Common myeloid progenitor, CD34-positive (primary cell): ENCODE measurements at regions not wholly inside any gene's neighbourhood (a gene's known extent, or its start where the extent isn't known, plus 50 kb on each side); places are given as distances from the start of the nearest gene placed in this dataset.

Experiments
- CTCF ChIA-PET: fragments of 350-600 bp; sonication (Branson Sonifier 250); formaldehyde crosslinking; loops from one replicate; lab custom pipeline; 2021; ENCODE audit warnings: antibody characterized with exemption; lab: Charles Lee
- POLR2A ChIA-PET: fragments of 350-600 bp; sonication (Branson Sonifier 250); formaldehyde crosslinking; loops from one replicate; lab custom pipeline; 2021; ENCODE audit warnings: antibody characterized with exemption; lab: Charles Lee
- DNase-seq, 3 donors: peaks; one replicate each; pipeline versions ENCODE4 v3.0.0 to v3.0.0-alpha.2; 2013
- H3K27ac ChIP-seq, 2 experiments: 1 replicate in 1 of 2; 2 replicates in 1 of 2; pipeline ENCODE4 v1.7.0; 2013; ENCODE audit warnings: inconsistent platforms in 2 of 2, low read length in 2 of 2, mild to moderate bottlenecking in 2 of 2, low read depth in 1 of 2, moderate library complexity in 1 of 2; ENCODE audit not compliant: severe bottlenecking in 2 of 2, insufficient read depth in 1 of 2, poor library complexity in 1 of 2
- H3K27me3 ChIP-seq, 5 experiments: replicated peaks in 2 of 5; 1 replicate in 3 of 5; 2 replicates in 2 of 5; pipeline versions ENCODE4 v1.6.1 to v1.7.0; 2013; ENCODE audit warnings: low read length in 4 of 5, mild to moderate bottlenecking in 2 of 5, moderate library complexity in 2 of 5, inconsistent platforms in 1 of 5; ENCODE audit not compliant: insufficient read depth in 5 of 5, control insufficient read depth in 4 of 5
- H3K36me3 ChIP-seq, 4 experiments: 1 replicate in 2 of 4; 2 replicates in 2 of 4; pipeline versions ENCODE4 v1.6.1 to v1.7.0; 2013; ENCODE audit warnings: low read length in 3 of 4, control low read depth in 1 of 4, mild to moderate bottlenecking in 1 of 4; ENCODE audit not compliant: control insufficient read depth in 4 of 4, insufficient read depth in 4 of 4
- H3K4me1 ChIP-seq, 4 experiments: 1 replicate in 3 of 4; 2 replicates in 1 of 4; pipeline versions ENCODE4 v1.6.1 to v1.7.1; 2013; ENCODE audit warnings: low read length in 3 of 4, mild to moderate bottlenecking in 3 of 4, control low read depth in 1 of 4, inconsistent platforms in 1 of 4, moderate library complexity in 1 of 4; ENCODE audit not compliant: control insufficient read depth in 4 of 4, insufficient read depth in 4 of 4; ENCODE audit errors: control extremely low read depth in 1 of 4
- H3K4me3 ChIP-seq, 7 experiments: 1 replicate in 4 of 7; 2 replicates in 3 of 7; pipeline versions ENCODE4 v1.5.1 to v1.7.0; 2013; ENCODE audit warnings: mild to moderate bottlenecking in 7 of 7, low read length in 6 of 7, moderate library complexity in 6 of 7, inconsistent platforms in 2 of 7, low read depth in 2 of 7, control low read depth in 1 of 7; ENCODE audit not compliant: insufficient read depth in 4 of 7, control insufficient read depth in 1 of 7; ENCODE audit errors: extremely low read depth in 1 of 7
- H3K9me3 ChIP-seq, 5 experiments: 1 replicate in 4 of 5; 2 replicates in 1 of 5; pipeline versions ENCODE4 v1.6.1 to v1.7.1; 2013; ENCODE audit warnings: low read length in 4 of 5, mild to moderate bottlenecking in 2 of 5, inconsistent platforms in 1 of 5, low read depth in 1 of 5, moderate library complexity in 1 of 5; ENCODE audit not compliant: control insufficient read depth in 4 of 5, insufficient read depth in 2 of 5; ENCODE audit errors: control extremely low read depth in 1 of 5
- WGBS: methylation state at CpG from one replicate; pipeline ENCODE4 v1.1.5; 2013; ENCODE audit not compliant: insufficient coverage; 5-methylcytosine and 5-hydroxymethylcytosine counted together

- CTCF ChIA-PET = no interaction called here
- no peak overlapping the region for H3K4me3 ChIP-seq
- H3K27me3 ChIP-seq = peaks cover 0 to 4% (median 0%) of the 10 kb centered on the region in 5 experiments
- H3K27ac ChIP-seq = no peak overlapping the region
- H3K4me1 ChIP-seq = no peaks in the 10 kb centered on the region
- H3K9me3 ChIP-seq = peaks cover 0 to 24% (median 10%) of the 10 kb centered on the region in 5 experiments
- 100% methylated on average over 5 of the region's 6 CpGs for WGBS
- no peaks in the 10 kb centered on the region for H3K36me3 ChIP-seq
- DNase-seq = no peak
- POLR2A ChIA-PET = no interaction called here
These were observed 50.8 kb upstream of the CACNA2D3 start for GRCh38 chr3:54071601-54072000.

DNA sequence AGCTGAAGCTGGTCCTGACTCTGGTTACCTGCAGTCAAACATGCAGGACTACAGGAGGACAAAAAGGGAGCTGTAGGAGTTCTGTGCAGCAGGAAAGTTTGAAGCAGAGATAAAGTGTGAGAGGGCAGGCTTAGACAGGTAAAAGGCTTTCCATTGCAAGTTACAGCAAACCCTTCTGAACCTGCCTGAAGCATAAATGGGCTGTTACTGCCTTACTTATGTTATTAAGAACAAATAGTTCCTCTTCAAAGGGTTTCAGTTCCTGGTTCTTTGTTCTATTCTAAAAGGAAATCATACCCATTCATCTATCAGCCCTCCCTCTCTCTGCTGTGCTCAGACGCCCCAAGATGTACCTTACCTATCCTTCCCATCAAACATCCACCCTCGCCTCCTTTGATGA is 52.4 kb upstream of the CACNA2D3 start:
- peaks cover 0 to 24% (median 10%) of the 10 kb centered on the region in 5 experiments for H3K9me3 ChIP-seq
- CTCF ChIA-PET = no interaction called here
- H3K4me1 ChIP-seq = no peaks in the 10 kb centered on the region
- 100% methylated on average over 2 of the region's 2 CpGs for WGBS
- no peaks in the 10 kb centered on the region for H3K27me3 ChIP-seq
- H3K27ac ChIP-seq = no peak overlapping the region
- POLR2A ChIA-PET = no interaction called here
- no peaks in the 10 kb centered on the region for H3K36me3 ChIP-seq
- DNase-seq = no peak
- H3K4me3 ChIP-seq = no peak overlapping the region

DNA sequence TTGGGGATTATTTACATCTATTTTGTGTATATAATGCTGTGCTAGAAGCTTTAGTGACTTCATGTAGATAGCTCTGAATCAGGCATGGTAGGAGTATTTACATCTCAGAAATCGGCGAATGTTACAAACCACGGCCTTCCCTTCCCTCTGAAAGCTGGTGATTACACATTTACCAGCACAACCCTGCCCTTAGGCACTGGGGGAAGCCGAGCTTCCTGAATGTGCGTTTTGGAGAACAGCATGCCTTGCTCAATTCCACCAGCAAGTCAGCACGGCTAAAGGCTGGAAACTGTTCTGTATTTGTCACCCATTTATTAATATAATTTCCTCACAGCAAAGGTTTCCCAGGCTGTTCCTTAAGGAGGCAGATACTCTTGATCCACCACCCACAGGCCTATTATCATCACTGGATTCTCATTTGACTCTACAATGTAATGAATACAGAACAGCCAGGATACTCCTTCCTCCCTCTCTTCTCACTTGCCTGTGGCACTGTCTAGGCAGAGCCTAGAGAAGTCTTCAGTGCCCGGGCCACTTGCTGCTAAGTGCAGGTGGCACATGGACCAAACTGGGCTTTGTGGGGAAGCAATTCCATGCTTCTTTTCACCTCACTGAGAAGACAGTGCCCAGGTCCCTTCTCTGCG is 55.2 kb upstream of the CACNA2D3 start:
- H3K4me3 ChIP-seq = no peak overlapping the region
- no peaks in the 10 kb centered on the region for H3K36me3 ChIP-seq
- CTCF ChIA-PET = interaction anchor here (1.3 kb wide), 1 partner anchor 8 kb away, joined by 3 read pairs; no protein-coding TSS in a partner anchor
- WGBS = 27% methylated on average over 6 of the region's 8 CpGs
- peaks cover 0 to 24% (median 10%) of the 10 kb centered on the region in 5 experiments for H3K9me3 ChIP-seq
- POLR2A ChIA-PET = no interaction called here
- no peak for DNase-seq
- H3K27ac ChIP-seq = no peak overlapping the region
- no peaks in the 10 kb centered on the region for H3K4me1 ChIP-seq
- peaks cover 0 to 3% (median 0%) of the 10 kb centered on the region in 5 experiments for H3K27me3 ChIP-seq

GRCh38 chr3:54066253-54066652 is 56.1 kb upstream of the CACNA2D3 start:
- no peaks in the 10 kb centered on the region for H3K36me3 ChIP-seq
- DNase-seq = no peak
- H3K27ac ChIP-seq = no peak overlapping the region
- WGBS = 95% methylated on average over 2 of the region's 3 CpGs
- ChIA-PET POLR2A (no interaction called here), CTCF (interaction anchor here (1.3 kb wide), 1 partner anchor 9 kb away, joined by 3 read pairs; no protein-coding TSS in a partner anchor)
- H3K27me3 ChIP-seq = peaks cover 0 to 3% (median 0%) of the 10 kb centered on the region in 5 experiments
- no peak overlapping the region for H3K4me3 ChIP-seq
- H3K9me3 ChIP-seq = peaks cover 0 to 20% (median 10%) of the 10 kb centered on the region in 5 experiments
- H3K4me1 ChIP-seq = no peaks in the 10 kb centered on the region

- POLR2A ChIA-PET = no interaction called here
- no peak for DNase-seq
- no peak overlapping the region for H3K27ac ChIP-seq
These were observed 56.8 kb upstream of the CACNA2D3 start for GRCh38 chr3:54065586-54065985.

GRCh38 chr3:54065140-54065539 is 57.2 kb upstream of the CACNA2D3 start:
- no CpG with 5 or more reads among the region's 4 CpGs for WGBS
- Histone ChIP-seq H3K4me3 (no peak overlapping the region), H3K27ac (no peak overlapping the region), H3K27me3 (peaks cover 0 to 3% (median 0%) of the 10 kb centered on the region in 5 experiments), H3K4me1 (no peaks in the 10 kb centered on the region), H3K9me3 (peaks cover 0 to 10% (median 2%) of the 10 kb centered on the region in 5 experiments), H3K36me3 (no peaks in the 10 kb centered on the region)
- ChIA-PET CTCF (no interaction called here), POLR2A (no interaction called here)
- DNase-seq = no peak

More at GRCh38 chr3:54065586-54065985, 56.8 kb upstream of the CACNA2D3 start:
- Histone ChIP-seq H3K4me3 (no peak overlapping the region), H3K9me3 (peaks cover 0 to 14% (median 7%) of the 10 kb centered on the region in 5 experiments), H3K27me3 (peaks cover 0 to 3% (median 0%) of the 10 kb centered on the region in 5 experiments), H3K36me3 (no peaks in the 10 kb centered on the region), H3K4me1 (no peaks in the 10 kb centered on the region)
- 80% methylated on average over 4 of the region's 4 CpGs for WGBS
- CTCF ChIA-PET = no interaction called here

GRCh38 chr3:54064486-54064885 is 57.9 kb upstream of the CACNA2D3 start:
- POLR2A ChIA-PET = no interaction called here
- Histone ChIP-seq H3K9me3 (peaks cover 0 to 3% (median 0%) of the 10 kb centered on the region in 5 experiments), H3K27ac (no peak overlapping the region), H3K27me3 (peaks cover 0 to 3% (median 0%) of the 10 kb centered on the region in 5 experiments), H3K4me3 (no peak overlapping the region), H3K36me3 (no peaks in the 10 kb centered on the region), H3K4me1 (no peaks in the 10 kb centered on the region)
- CTCF ChIA-PET = no interaction called here
- no peak for DNase-seq
- 89% methylated on average over 8 of the region's 8 CpGs for WGBS
